ENCODE measurements at regions not wholly inside any gene's neighbourhood (a gene's known extent, or its start where the extent isn't known, plus 50 kb on each side); places are given as distances from the start of the nearest gene placed in this dataset.

DNA sequence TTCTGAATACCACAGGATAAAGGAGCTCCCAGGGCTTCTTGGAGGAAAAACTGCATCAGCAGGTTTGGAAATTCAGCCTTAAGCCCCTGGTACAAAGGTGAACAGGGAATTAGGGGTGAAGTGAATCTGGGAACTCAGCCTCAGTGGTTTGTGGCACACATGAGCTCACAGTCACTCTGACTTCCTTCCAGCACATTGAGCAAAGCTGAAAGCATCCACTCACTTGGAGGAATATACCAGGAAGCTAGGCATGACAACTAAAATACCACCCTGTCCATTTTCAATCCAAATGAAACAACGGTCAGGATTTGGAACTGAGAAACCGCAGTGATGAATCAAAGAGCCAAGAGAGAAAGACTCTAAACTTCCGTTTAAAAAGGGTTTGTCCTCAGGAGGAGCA lies 216.1 kb downstream of the ICOS start:
- TF ChIP-seq JUNB (IDR thresholded peaks at IDR 0.05) = no peak
- TF ChIP-seq TFCP2L1 (CRISPR knock-in tag; IDR thresholded peaks at IDR 0.05) = no peak
- TF ChIP-seq POLR2A (IDR thresholded peaks at IDR 0.05; ENCODE audit: low read length) = no peak
- TF ChIP-seq CTCF (IDR thresholded peaks at IDR 0.05) = no peak
- TF ChIP-seq ATOH8 (CRISPR knock-in tag; IDR thresholded peaks at IDR 0.05; ENCODE audit: low read depth) = no peak
- no peak for TF ChIP-seq CHD2 (IDR thresholded peaks at IDR 0.05; ENCODE audit: low read length, partially characterized antibody)
- TF ChIP-seq CBX8 (IDR thresholded peaks at IDR 0.05) = no peak
- TF ChIP-seq POLR2AphosphoS2 (conservative IDR thresholded peaks at IDR 0.05; ENCODE audit: low read length) = no peak
- TF ChIP-seq TP53 (CRISPR knock-in tag; IDR thresholded peaks at IDR 0.05) = no peak
